ENCODE measurements at regions not wholly inside any gene's neighbourhood (a gene's known extent, or its start where the extent isn't known, plus 50 kb on each side); places are given as distances from the start of the nearest gene placed in this dataset.
A peak's percentile ranks its signal among the peaks of the same experiment; 100 is the strongest.
"Not testable (repeated sequence)": the region's sequence is repeated elsewhere in the genome, so short reads cannot be mapped to it uniquely, and the experiment has no call there.

DNA sequence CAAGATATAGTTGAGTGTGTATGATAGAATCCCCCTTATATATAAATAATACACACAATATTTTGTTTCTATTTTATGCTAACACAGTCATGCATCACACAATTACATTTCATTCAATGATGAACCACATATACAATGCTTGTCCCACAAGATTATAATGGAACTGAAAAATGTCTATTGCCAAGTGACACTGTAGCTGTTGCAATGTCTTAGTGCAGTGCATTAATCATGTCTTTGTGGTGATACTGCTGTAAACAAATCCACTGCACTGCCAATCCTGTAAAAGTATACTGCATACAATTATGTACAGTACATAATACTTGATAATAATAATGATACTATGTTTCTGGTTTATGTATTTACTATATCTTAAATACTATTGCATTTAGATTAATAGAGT is 512.1 kb upstream of the CNTN3 start:
- no peak for DNase-seq (ENCODE audit: low spot score)

DNA sequence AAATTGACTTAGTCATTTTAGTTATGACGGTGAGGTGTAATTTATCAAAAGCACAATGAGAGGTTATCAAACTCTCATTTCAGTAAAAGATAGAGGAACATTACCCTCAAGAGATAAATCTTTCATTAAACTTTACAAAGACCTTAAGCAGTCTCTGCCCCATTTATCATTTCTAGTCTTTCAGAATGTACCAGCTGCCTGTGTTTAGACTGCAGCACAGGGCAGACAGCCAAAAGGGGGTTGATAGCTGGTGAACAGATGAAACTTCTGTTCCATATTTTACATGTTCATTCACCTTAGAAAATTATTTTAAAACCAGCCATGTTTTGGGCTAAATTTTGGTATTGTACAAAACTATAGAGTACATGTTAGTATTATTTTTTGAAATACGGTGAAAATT is 514.6 kb upstream of the CNTN3 start:
- no peak for DNase-seq (ENCODE audit: low spot score)

DNA sequence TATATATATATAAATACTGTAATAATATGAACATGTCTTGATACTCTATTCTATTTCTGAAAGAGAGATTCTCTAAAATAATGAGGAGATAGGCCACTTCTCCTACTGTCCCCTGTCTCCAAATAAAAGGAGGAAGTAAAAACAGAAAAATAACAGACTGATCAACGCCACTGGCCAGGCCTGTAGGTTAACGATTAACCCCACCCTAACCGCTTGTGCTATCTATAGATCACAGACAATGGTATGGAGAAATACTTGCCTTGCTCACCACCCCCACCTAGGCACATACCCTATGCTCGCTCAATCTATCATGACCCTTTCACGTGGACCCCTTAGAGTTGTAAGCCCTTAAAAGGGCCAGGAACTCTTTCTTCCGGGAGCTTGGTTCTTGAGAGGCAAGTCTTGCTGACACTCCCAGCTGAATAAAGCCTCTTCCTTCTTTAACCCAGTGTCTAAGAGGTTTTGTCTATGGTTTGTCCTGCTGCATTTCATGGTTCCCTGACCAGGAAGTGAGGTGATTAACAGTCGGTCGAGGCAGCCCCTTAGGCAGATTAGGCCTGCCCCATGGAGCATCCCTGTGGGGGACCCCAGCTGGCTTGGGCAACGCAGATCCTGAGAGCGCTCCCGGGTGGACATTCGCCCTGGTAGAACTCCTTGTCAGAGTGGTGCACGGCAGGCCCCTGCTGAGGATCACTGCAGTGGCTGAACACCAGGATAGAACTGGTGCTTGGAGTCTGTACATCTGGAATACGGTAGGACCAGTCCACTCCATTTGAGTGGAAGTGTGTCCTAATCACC is 521.8 kb upstream of the CNTN3 start:
- DNase-seq (ENCODE audit: low spot score): no peak

DNA sequence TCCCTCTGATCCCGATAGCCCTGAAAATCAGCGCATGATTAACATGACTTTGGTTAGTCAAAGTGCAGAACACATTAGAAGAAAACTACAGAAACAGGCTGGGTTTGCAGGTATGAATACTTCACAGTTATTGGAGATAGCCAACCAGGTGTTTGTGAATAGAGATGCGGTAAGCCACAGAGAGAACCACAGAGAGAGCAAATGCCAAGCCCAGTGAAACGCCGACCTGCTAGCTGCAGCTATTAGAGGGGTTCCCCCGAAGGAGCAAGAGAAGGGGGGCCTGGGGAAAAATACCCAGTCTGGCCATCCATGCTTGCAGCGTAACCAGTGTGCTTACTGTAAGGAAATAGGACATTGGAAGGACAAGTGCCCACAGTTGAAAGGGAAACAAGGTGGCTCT is 523.9 kb upstream of the CNTN3 start:
- no peak for DNase-seq (ENCODE audit: low spot score)

DNA sequence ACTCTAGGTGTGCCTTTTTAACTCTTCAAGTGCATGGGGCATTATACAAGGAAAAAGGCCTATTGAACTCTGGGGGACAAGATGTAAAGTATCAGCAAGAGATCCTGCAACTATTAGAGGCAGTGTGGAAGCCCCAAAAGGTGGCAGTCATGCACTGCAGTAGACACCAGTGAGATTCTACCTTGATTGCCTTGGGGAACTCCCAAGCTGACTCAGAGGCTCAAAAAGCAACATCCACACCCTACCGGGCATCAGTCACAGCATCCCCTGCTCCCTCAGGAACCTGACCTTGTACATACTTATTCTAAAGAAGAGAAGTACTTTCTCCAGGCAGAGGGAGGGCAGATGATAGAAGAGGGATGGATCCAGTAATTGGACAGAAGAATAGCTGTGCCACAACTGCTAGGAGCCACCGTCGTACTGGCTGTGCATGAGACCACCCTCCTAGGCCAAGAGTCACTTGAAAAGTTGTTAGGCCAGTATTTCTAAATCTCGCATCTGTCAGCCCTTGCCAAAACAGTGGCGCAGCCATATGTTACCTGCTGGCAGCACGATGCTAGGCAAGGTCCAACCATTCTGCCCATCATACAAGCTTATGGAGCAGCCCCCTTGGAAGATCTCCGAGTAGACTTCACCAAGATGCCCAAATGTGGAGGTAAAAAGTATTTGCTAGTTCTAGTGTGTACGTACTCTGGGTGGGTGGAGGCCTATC is 523.1 kb upstream of the FRG2C start:
- DNase-seq (ENCODE audit: low spot score): no peak

DNA sequence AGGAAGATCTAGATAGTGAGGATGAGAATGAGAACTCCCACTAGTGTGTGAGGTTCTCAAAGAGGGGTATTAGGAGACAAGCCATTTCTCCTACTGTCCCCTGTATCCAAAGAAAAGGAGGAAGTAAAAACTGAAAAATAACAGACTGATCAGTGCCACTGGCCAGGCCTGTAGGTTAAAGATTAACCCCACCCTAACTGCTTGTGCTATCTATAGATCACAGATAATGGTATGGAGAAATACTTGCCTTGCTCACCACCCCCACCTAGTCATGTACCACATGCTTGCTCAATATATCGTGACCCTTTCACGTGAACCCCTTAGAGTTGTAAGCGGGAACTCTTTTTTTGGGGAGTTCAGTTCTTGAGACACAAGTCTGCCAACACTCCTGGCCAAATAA is 519.7 kb upstream of the FRG2C start:
- no peak for DNase-seq (ENCODE audit: low spot score)

DNA sequence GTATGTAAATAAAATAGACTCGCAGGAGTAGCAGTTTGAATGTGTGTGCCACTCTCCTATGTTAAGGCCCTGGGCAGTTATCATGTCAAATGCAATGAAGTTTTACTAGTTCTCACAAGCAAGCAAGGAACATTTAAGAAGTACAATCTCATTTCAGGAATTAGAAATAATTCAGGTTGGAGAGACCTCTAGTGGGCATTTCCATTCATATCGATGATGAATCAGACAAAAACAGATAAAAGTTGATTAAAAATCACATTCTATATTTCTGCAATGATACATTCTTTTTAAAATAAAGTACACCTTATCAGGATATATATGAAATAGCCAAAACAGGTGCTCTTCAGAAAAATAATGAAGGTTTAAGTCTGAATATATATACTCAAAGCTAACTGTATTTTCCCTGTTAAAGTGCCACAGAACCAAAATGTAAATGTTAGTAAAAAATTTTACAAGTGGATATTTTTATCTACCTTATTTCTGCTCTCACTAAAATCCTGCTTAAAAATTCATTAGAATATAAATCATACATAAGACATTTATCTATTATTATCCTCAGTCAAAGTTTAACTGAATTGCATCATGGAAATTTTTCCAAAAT is 492.4 kb upstream of the FRG2C start:
- DNase-seq (ENCODE audit: low spot score): peak; percentile 8

DNA sequence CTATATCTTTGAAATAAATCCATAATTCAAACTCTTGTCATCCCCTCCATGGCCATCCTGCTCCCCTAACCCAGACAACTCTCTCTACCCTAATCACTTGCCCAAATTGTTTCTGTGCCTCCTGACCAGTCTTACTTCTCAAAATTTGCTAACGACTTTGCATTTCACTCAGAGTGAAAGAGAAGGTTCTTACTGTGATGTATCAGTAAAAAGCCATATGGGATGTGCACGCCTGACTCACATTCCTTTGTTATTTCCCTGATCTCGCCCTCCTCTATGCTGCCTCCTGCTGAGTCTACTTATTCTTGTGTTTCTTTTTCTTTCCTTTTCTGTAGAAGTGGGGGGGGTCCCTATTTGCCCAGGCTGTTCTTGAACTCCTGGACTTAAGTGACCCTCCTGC is 487.2 kb upstream of the FRG2C start:
- no peak for DNase-seq (ENCODE audit: low spot score)

DNA sequence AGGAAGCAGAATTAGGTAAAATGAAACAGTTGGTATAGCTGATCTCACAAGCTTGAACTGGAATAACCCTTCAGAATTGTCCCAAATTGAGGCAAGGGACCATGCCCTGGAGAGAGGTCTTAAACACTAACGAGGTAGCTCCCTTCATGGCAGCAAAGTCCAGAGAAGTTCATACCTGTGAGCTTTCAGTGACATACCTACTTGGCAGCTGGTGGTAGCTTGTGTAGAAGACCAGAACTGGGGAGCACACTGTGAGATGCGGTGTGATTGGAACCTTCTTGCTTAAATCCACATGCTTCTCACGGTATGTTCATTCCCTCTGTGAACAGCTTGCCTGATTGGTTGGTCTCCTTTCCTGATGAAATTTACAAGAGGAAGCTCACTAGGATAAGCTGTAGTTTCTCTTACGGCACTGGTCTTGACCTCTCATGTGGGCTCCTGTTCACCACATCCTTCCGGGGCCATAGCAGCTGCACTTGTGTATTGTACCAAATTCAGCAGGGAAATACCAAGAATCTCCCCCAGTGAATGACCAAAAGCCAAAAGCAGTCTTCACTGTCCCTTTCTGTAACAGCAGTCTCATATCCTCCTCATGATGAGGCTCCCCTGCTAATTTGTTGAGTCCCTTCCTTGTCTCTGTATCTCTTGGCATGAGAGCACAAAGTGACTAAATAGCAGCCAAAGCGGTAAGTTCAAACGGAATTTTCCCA is 483.7 kb upstream of the FRG2C start:
- DNase-seq (ENCODE audit: low spot score): no peak

DNA sequence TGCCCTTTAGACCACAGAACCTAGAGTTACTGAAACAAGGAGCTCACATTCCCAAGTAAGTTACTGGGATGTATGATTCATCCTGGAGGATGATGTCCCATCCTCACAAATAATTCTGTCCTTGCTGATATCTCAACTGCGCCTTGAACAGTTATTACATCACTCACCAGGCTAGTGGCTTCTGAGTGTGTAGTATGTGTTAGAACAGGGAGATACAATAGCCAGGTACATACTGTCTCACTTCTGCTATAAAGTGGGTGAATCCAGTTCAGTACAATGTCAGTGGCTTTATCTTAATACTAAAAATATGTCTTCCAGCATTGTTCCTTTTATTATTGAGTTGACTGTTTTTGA is 483.2 kb upstream of the FRG2C start:
- DNase-seq (ENCODE audit: low spot score): no peak

DNA sequence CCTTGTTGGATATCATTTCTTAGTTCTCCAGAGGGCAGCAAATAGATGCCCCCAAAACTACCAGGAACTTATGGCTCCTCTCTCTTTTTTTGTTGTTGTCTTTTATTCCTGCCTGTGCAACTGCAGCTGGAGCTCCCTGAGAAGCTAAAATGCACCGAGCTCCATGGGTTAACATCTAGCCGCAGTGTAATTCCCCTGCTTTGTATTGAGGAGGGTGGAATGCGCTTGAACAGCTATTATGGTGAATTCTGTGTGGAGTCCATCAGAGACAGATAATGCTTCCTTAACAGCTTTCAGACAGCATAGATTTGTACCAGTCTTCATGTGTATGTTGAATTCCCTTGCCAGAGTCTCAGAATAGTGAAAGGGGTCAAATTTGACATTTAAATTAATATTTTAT is 475.2 kb upstream of the FRG2C start:
- DNase-seq (ENCODE audit: low spot score): no peak

DNA sequence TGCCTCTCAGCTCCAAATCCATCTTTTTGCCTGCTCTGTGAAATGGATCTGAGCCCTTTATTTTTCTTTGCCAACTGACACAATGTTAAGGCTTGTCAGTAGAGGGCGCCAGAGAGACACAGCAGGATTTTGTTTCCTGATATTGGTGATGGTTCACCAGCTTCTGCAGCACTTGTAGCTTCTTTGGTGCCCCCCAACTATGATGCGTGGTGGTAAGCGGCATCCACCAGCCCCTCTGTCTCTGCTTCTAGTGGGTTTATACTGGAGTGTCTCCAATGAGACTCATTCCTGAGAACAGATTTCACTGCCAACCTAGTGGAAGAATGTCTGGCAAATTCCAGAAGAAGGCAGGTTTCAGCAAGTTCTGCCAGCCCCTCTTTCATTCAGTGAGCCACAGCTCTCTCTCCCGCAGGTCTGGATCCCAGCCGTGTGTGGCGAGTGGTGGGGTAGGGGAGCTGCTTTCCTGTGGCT is 471.9 kb upstream of the FRG2C start:
- peak; percentile 45 for DNase-seq (ENCODE audit: low spot score)

DNA sequence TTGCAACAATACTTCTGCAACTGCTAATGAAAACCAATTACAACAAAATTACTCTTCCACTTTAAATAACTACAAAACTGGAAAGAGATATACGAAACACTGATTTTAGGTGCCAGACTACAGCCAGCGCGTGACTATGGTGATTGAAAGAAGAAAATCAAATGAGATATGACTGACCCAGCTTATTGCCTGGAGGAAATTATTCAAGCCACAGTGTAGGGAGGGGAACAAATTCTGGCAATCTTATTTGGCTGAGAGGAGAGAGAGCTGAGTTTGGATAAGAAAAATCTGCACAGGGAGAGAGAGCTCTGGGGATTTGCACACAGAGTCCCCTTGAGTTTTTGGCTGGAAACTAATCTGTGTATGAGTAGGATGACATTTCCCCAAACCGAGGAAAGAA is 470.3 kb upstream of the FRG2C start:
- no peak for DNase-seq (ENCODE audit: low spot score)

DNA sequence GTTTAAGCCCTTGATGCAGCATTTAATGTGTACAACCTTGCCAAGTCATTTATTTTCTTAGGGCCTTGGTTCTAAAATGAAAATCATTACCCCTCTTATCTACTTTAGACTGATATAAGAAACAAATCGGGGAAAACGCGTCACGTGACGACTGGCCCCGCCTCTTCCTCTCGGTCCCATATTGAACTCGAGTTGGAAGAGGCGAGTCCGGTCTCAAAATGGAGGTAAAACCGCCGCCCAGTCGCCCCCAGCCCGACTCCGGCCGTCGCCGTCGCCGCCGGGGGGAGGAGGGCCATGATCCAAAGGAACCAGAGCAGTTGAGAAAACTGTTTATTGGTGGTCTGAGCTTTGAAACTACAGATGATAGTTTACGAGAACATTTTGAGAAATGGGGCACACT is 449.8 kb upstream of the FRG2C start:
- not testable (repeated sequence) for DNase-seq (ENCODE audit: low spot score)

DNA sequence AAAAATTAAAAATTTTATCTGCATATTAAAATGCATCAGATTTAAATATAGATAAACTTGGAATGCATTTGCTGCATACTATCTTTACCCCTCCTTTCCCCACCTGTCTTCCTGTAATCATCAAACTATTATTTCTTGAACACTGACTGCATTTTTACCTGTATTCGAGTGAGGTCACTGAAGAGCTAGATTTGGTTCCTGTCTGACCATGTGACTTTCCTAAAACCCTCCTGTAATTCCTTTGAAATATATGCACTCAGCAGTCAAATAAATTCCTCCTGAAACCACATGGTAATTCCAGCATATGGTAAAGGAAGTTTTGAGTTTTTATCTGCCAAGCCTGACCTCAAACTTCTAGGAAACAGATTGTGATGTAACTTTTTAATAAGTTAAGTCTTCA is 445.6 kb upstream of the FRG2C start:
- no peak for DNase-seq (ENCODE audit: low spot score)

DNA sequence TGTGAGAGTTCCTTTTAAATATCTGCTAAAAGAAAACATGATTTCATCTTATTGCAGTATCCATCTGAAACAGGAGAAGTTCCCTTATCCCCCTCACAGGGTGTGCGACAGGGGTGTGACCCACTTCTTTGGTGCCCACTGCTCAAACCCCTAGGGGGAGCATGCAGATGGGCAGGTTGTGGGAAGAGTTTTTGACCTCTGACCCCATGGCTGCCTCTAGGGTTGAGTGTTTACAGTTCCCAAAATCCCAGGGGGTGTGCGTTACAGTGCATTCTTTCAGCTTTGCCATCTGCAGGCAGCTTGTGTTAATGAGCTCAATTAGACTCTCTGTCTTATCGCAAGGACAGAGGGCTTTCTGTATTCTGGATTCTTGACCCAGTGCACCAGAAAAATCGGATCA is 443.2 kb upstream of the FRG2C start:
- no peak for DNase-seq (ENCODE audit: low spot score)

DNA sequence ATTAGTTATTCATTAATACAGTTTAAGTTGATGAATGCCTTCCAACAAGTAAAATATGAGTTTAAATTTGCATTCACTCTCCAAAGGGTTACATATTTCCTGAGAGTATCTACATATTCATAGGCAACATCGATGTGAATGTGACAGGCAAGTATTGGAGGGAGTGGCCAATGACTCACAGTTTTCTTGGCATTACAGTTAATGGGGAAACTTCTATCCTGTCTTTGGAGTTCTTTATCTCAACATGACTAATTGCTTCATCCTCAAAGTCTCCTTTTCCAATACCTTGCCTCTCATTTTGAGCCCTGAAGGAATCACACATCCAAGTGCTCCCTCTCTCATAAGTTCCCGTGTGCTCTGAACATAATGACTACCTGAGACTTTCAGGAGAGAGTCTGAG is 439.7 kb upstream of the FRG2C start:
- DNase-seq (ENCODE audit: low spot score): no peak

DNA sequence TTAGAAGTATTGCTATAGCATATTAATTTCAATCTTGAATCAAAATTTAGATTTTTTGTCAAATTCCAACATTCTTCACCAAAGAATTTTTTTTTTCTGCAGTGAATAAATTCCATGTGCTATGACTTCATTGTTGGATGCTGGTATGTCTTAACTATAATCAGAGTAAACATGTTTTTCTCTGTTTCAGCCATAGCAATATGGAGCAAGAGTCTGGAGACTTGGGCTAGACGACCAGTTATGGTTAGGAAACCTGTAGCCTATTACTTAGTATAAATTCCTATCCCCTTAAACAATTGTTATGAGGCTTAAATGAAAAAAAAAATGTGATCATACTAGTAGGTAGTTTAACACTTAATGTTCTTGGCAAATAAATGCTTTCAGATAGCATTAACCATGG is 431.9 kb upstream of the FRG2C start:
- no peak for DNase-seq (ENCODE audit: low spot score)

DNA sequence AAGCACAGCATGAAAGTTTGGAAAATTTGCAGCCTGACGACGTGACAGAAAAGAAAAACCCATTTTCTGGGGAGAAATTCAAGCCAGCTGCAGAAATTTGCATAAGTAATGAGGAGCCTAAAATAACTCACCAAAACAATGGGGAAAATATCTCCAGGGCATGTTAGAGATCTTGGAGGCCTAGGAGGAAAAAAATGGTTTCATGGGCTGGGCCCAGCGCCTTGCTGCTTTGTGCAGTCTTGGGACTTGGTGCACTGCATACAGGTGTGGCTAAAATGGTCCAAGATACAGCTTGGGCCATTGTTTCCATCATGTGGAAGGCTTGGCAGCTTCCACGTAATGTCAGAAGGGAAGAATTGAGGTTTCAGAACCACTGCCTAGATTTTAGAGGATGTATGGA is 428.5 kb upstream of the FRG2C start:
- no peak for DNase-seq (ENCODE audit: low spot score)

DNA sequence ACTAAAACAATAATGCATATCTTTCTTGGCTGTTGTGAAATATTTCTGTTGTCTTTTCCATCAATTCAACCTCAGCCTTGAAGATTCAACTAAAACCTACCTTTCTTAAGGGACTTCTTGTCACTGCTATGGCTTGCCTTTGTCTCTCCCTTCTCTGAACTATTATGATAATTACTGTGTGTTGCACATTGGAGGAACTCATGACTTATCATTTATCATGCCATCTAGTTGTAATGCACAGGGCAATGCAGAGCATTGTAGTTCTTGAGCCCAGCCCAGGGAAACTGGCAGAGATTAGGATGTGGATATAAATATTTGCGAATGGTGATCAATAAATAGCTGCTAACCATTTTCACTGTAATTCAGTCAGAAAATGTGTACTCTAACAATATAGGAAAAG is 427.1 kb upstream of the FRG2C start:
- DNase-seq (ENCODE audit: low spot score): no peak

DNA sequence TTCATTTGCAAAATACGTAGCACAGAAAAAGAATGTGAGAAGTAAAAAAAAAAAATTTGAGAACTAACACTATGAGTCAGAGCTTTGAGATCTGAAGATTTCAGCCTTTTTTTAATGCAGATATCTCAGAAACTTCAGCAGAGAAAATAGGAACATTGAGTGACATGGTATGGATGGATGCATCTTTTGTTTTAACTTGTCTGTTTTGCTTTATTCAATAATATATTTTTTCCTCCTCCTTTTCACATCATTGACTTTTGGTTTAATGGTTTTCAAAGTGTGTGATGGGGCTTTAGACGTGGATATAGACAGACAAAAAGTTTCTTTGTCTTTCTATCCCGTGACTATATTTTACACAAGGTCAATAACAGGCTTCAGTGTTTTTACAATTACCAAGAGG is 426.7 kb upstream of the FRG2C start:
- no peak for DNase-seq (ENCODE audit: low spot score)

DNA sequence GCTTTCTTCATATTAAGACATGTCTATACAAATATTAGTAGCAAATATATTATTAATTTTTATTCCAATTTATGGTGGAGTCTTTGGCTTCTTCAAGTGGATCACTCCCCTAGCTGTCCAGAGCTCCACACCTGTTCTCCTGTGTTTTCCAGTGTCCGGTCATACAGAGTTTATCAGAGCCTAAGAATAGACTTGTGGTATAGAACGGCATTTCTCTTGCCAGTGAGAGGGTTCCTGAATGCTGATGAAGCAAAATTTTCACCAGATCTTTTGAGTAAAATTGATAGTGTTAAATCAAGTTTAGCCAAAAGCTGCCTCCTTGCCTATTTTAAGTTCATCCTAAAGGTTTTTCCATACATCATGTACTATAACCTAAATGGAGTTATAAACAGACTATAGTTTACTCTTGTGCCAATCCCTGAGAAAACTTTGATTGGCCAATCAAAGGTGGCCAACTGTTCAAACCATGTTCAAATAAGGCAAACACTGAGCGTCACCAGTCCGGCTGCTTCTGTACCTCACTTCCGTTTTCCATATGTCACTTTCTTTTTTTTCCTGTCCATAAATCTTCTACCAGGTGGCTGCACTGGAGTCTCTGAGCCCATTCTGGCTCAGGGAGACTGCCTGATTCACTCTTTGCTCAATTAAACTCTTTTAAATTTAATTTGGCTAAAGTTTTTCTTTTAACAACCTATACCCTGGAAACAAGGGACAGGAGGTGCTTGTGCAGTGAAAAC is 422.7 kb upstream of the FRG2C start:
- DNase-seq (ENCODE audit: low spot score): not testable (repeated sequence)

Data from NAMALWA (cell line).